Astrocyte (in vitro differentiated cells and primary cell): ENCODE measurements at regions not wholly inside any gene's neighbourhood (a gene's known extent, or its start where the extent isn't known, plus 50 kb on each side); places are given as distances from the start of the nearest gene placed in this dataset.

Experiments used
- DNase-seq: peaks from one replicate; pipeline ENCODE4 v3.0.0-alpha.2; 2010; ENCODE audit warnings: low read depth
- FAIRE-seq: peaks from 2 replicates; lab custom pipeline; 2011; peaks lifted over from hg19 to GRCh38; lab: Jason Lieb, UNC
- H2AFZ ChIP-seq: 2 replicates; pipeline ENCODE4 v1.6.0; 2012; ENCODE audit warnings: low read depth, low read length, inconsistent platforms
- H3K27ac ChIP-seq: 2 replicates; pipeline ENCODE4 v1.5.1; 2011; ENCODE audit warnings: low read depth, low read length, inconsistent platforms
- H3K27me3 ChIP-seq: 2 replicates; pipeline ENCODE4 v1.6.0; 2011; ENCODE audit warnings: low read length, inconsistent platforms; ENCODE audit not compliant: insufficient read depth
- H3K36me3 ChIP-seq: 2 replicates; pipeline ENCODE4 v1.5.1; 2011; ENCODE audit warnings: low read length, inconsistent platforms; ENCODE audit not compliant: insufficient read depth
- H3K4me1 ChIP-seq: 2 replicates; pipeline ENCODE4 v1.5.1; 2011; ENCODE audit warnings: low read length, inconsistent platforms; ENCODE audit not compliant: insufficient read depth
- H3K4me2 ChIP-seq: 2 replicates; pipeline ENCODE4 v1.6.0; 2012; ENCODE audit warnings: low read length, inconsistent platforms
- H3K4me3 ChIP-seq: 2 replicates; pipeline ENCODE4 v1.5.1; 2011; ENCODE audit warnings: low read depth, mild to moderate bottlenecking, low read length, inconsistent platforms; ENCODE audit not compliant: insufficient read depth
- H3K79me2 ChIP-seq: 2 replicates; pipeline ENCODE4 v1.6.0; 2012; ENCODE audit warnings: mild to moderate bottlenecking, low read length, inconsistent platforms; ENCODE audit not compliant: insufficient read depth
- H3K9ac ChIP-seq: 2 replicates; pipeline ENCODE4 v1.6.0; 2012; ENCODE audit warnings: mild to moderate bottlenecking, low read length, inconsistent platforms
- H3K9me3 ChIP-seq: 2 replicates; pipeline ENCODE4 v1.5.1; 2012; ENCODE audit warnings: low read depth, mild to moderate bottlenecking, low read length, inconsistent platforms; ENCODE audit not compliant: insufficient read depth
- H4K20me1 ChIP-seq: 2 replicates; pipeline ENCODE4 v1.6.0; 2012; ENCODE audit warnings: low read length, inconsistent platforms; ENCODE audit not compliant: insufficient read depth
- H3K27ac Mint-ChIP-seq: one replicate; pipeline ENCODE4 v1.8.0; 2021; ENCODE audit warnings: mild to moderate bottlenecking, mixed read lengths; ENCODE audit not compliant: unreplicated experiment
- H3K27me3 Mint-ChIP-seq: one replicate; pipeline ENCODE4 v1.8.0; 2021; ENCODE audit warnings: low read depth, mixed read lengths; ENCODE audit not compliant: unreplicated experiment
- H3K36me3 Mint-ChIP-seq: one replicate; pipeline ENCODE4 v1.8.0; 2021; ENCODE audit warnings: low read depth, mixed read lengths; ENCODE audit not compliant: unreplicated experiment
- H3K4me1 Mint-ChIP-seq: one replicate; pipeline ENCODE4 v1.8.0; 2021; ENCODE audit warnings: low read depth, mixed read lengths; ENCODE audit not compliant: unreplicated experiment
- H3K4me3 Mint-ChIP-seq: one replicate; pipeline ENCODE4 v1.8.0; 2021; ENCODE audit warnings: mild to moderate bottlenecking, moderate library complexity, mixed read lengths; ENCODE audit not compliant: unreplicated experiment
- H3K9me3 Mint-ChIP-seq: one replicate; pipeline ENCODE4 v1.8.0; 2021; ENCODE audit warnings: mild to moderate bottlenecking, mixed read lengths; ENCODE audit not compliant: unreplicated experiment
- EZH2 ChIP-seq: IDR thresholded peaks from 2 replicates; pipeline ENCODE4 v1.6.1; 2012; ENCODE audit warnings: mild to moderate bottlenecking, low read length, inconsistent platforms; ENCODE audit not compliant: insufficient read depth
- TF ChIP-seq, protein P1 (sequence below): IDR thresholded peaks from 2 replicates; pipeline ENCODE4 v1.5.1; 2011; ENCODE audit warnings: low read depth, mild to moderate bottlenecking, inconsistent platforms, low read length, moderate library complexity; ENCODE audit not compliant: insufficient read depth

- no peaks in the 10 kb centered on the region for H3K4me1 ChIP-seq
- no peak overlapping the region for H3K27ac ChIP-seq
- FAIRE-seq = no peak
- peaks cover 3% of the 10 kb centered on the region for H3K27me3 Mint-ChIP-seq
- DNase-seq = peak; percentile 64
- H3K27ac Mint-ChIP-seq = peak overlapping the region; percentile 29
- no peak overlapping the region for H2AFZ ChIP-seq
- no peaks in the 10 kb centered on the region for H3K36me3 ChIP-seq
- no peaks in the 10 kb centered on the region for H4K20me1 ChIP-seq
- H3K27me3 ChIP-seq = no peaks in the 10 kb centered on the region
- no peaks in the 10 kb centered on the region for H3K79me2 ChIP-seq
- TF ChIP-seq, protein P1, sequence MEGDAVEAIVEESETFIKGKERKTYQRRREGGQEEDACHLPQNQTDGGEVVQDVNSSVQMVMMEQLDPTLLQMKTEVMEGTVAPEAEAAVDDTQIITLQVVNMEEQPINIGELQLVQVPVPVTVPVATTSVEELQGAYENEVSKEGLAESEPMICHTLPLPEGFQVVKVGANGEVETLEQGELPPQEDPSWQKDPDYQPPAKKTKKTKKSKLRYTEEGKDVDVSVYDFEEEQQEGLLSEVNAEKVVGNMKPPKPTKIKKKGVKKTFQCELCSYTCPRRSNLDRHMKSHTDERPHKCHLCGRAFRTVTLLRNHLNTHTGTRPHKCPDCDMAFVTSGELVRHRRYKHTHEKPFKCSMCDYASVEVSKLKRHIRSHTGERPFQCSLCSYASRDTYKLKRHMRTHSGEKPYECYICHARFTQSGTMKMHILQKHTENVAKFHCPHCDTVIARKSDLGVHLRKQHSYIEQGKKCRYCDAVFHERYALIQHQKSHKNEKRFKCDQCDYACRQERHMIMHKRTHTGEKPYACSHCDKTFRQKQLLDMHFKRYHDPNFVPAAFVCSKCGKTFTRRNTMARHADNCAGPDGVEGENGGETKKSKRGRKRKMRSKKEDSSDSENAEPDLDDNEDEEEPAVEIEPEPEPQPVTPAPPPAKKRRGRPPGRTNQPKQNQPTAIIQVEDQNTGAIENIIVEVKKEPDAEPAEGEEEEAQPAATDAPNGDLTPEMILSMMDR = no peak
- TF ChIP-seq EZH2 = no peak
- H3K9ac ChIP-seq = no peak overlapping the region
- no peak overlapping the region for H3K4me3 ChIP-seq
- H3K9me3 ChIP-seq = no peaks in the 10 kb centered on the region
- H3K4me3 Mint-ChIP-seq = no peak overlapping the region
- peak overlapping the region; percentile 49 for H3K4me2 ChIP-seq
- peaks cover 3% of the 10 kb centered on the region for H3K4me1 Mint-ChIP-seq
- no peaks in the 10 kb centered on the region for H3K9me3 Mint-ChIP-seq
- no peaks in the 10 kb centered on the region for H3K36me3 Mint-ChIP-seq
These were observed 322.1 kb upstream of the CHAC2 start for GRCh38 chr2:53445383-53446070.

GRCh38 chr2:53442783-53443182 lies 324.8 kb upstream of the CHAC2 start:
- H3K4me2 ChIP-seq = no peak overlapping the region
- no peak overlapping the region for H3K9ac ChIP-seq
- H3K9me3 ChIP-seq = no peaks in the 10 kb centered on the region
- H3K36me3 Mint-ChIP-seq = no peaks in the 10 kb centered on the region
- H4K20me1 ChIP-seq = no peaks in the 10 kb centered on the region
- no peak overlapping the region for H3K4me3 ChIP-seq
- peaks cover 3% of the 10 kb centered on the region for H3K4me1 Mint-ChIP-seq
- no peaks in the 10 kb centered on the region for H3K27me3 ChIP-seq
- H3K4me3 Mint-ChIP-seq = no peak overlapping the region
- H3K27ac ChIP-seq = no peak overlapping the region
- no peaks in the 10 kb centered on the region for H3K4me1 ChIP-seq
- H3K27me3 Mint-ChIP-seq = peaks cover 3% of the 10 kb centered on the region
- no peak for DNase-seq
- no peak for FAIRE-seq
- H3K27ac Mint-ChIP-seq = no peak overlapping the region
- H3K9me3 Mint-ChIP-seq = no peaks in the 10 kb centered on the region
- no peaks in the 10 kb centered on the region for H3K36me3 ChIP-seq
- no peak for TF ChIP-seq EZH2
- TF ChIP-seq, protein P1 = no peak
- H3K79me2 ChIP-seq = no peaks in the 10 kb centered on the region
- no peak overlapping the region for H2AFZ ChIP-seq

- no peaks in the 10 kb centered on the region for H4K20me1 ChIP-seq
- H3K36me3 Mint-ChIP-seq = no peaks in the 10 kb centered on the region
- H3K9ac ChIP-seq = no peak overlapping the region
- H2AFZ ChIP-seq = no peak overlapping the region
- no peaks in the 10 kb centered on the region for H3K9me3 ChIP-seq
- FAIRE-seq (no peak), DNase-seq (no peak)
- H3K4me3 ChIP-seq = no peak overlapping the region
- H3K36me3 ChIP-seq = no peaks in the 10 kb centered on the region
- H3K4me3 Mint-ChIP-seq = no peak overlapping the region
- no peaks in the 10 kb centered on the region for H3K27me3 ChIP-seq
- H3K27ac Mint-ChIP-seq = no peak overlapping the region
- H3K27me3 Mint-ChIP-seq = peaks cover 3% of the 10 kb centered on the region
- no peaks in the 10 kb centered on the region for H3K9me3 Mint-ChIP-seq
- H3K27ac ChIP-seq = no peak overlapping the region
- TF ChIP-seq, protein P1 = no peak
- TF ChIP-seq EZH2 = no peak
- H3K4me2 ChIP-seq = no peak overlapping the region
- H3K4me1 Mint-ChIP-seq = peaks cover 3% of the 10 kb centered on the region
- H3K79me2 ChIP-seq = no peaks in the 10 kb centered on the region
- H3K4me1 ChIP-seq = no peaks in the 10 kb centered on the region
These were observed 325.5 kb upstream of the CHAC2 start for GRCh38 chr2:53442093-53442492.
